LNCAP (cell line): ENCODE measurements at regions not wholly inside any gene's neighbourhood (a gene's known extent, or its start where the extent isn't known, plus 50 kb on each side); places are given as distances from the start of the nearest gene placed in this dataset.

Source experiments
- TF ChIP-seq, protein P1 (sequence below): fragments of 450-650 bp; IDR thresholded peaks from 2 replicates; pipeline ENCODE4 v1.5.1; 2017; ENCODE audit warnings: mild to moderate bottlenecking

DNA sequence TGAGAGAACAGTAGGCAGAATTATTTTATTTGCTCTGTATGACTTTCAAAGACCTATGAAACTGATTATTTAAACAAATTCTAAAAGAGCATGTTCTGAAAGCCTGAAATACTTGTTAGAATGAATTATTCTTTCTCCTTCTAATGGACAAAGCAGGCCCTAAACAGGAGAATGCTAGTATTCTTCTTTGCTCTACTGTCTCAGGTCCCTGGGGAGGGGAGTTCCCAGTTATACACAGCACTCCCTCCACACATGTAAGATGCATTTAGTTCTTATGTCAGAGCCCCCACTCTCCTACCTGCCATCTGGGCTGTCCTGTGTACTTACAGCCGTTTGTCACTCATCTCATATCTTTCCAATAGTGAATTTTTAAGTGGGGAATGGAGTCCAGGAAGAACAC, 633.5 kb upstream of the ANKRD30A start:
- TF ChIP-seq, protein P1, sequence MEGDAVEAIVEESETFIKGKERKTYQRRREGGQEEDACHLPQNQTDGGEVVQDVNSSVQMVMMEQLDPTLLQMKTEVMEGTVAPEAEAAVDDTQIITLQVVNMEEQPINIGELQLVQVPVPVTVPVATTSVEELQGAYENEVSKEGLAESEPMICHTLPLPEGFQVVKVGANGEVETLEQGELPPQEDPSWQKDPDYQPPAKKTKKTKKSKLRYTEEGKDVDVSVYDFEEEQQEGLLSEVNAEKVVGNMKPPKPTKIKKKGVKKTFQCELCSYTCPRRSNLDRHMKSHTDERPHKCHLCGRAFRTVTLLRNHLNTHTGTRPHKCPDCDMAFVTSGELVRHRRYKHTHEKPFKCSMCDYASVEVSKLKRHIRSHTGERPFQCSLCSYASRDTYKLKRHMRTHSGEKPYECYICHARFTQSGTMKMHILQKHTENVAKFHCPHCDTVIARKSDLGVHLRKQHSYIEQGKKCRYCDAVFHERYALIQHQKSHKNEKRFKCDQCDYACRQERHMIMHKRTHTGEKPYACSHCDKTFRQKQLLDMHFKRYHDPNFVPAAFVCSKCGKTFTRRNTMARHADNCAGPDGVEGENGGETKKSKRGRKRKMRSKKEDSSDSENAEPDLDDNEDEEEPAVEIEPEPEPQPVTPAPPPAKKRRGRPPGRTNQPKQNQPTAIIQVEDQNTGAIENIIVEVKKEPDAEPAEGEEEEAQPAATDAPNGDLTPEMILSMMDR, result no peak

DNA sequence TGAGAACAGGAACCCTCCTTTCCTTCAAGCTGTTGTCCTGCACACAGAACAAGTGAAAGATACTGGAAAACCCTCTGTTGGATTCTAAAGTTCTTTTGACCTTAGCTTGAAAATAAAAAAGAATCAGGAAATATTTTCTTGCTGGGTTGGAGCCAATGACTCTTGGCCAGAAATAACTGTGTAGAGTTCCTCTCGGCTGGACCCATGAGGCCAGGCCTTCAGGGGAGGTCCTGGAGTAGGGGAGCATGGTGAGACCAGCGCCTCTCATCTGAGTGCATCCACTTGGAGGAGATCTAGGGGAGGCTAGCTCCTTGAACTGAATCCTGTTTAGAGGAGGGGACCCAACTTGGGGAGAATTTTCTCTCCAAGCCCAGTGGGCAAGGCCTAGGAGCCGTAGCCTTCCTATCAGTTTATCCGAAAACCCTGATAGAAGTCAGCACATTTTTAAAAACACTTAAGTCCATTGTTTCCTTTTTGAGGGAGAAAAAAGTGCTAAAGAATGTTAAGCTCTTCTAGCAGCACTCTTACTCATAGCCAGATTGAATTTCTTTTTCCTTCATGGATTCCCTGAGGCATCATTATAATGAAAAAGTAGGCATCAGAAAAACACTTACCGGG, 635.7 kb upstream of the ANKRD30A start:
- TF ChIP-seq, protein P1, result no peak

DNA sequence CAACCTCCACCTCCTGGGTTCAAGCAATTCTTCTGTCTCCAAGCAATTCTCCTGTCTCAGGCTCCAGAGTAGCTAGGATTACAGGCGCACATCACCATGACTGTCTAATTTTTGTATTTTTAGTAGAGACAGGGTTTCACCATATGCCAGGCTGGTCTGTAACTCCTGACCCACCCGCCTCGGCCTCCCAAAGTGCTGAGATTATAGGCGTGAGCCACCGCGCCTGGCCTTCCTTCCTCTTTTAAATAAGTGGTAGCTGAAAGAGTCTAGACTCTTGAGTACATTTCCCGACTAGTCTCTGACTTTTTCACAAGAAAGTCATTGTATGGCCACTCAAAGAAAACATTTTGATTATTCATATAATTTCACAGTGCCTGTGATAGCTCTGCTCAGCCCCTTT, 636.2 kb upstream of the ANKRD30A start:
- TF ChIP-seq, protein P1, result no peak

DNA sequence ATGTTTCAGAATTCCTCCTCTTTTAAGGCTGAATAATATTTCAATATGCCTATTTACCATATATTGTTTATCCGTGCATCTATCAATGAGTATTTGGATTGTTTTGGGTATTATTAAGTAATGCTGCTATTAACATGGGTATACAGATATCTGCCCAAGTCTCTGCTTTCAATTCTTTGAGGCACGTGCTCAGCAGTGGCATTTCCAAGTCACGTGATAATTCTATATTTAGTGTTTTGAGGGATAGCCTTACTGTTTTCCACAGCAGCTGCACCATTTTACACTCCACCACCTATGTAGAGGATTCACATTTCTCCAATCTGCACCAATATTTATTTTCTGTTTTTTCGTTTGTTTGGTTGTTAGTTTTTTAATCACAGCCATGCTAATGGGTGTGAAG, 636.8 kb upstream of the ANKRD30A start:
- TF ChIP-seq, protein P1, result no peak

DNA sequence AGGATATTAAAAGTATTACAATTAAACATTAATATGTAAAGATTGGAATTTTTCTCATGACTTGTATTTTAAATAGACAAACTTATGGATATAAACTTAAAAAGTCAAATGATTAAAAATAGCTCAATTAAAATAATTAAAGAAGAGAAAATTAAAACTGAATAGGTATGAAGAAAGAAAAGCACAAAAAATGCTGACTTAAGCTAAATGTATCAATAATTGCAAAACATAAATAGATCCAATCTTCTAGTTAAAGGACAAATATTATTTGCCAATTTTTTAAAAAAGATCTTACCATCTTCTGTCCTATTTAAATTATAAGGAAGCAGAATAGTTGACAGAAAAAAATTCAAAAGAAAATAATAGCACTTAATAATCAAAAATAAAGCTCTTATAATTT, 646.3 kb upstream of the ANKRD30A start:
- TF ChIP-seq, protein P1, result no peak

DNA sequence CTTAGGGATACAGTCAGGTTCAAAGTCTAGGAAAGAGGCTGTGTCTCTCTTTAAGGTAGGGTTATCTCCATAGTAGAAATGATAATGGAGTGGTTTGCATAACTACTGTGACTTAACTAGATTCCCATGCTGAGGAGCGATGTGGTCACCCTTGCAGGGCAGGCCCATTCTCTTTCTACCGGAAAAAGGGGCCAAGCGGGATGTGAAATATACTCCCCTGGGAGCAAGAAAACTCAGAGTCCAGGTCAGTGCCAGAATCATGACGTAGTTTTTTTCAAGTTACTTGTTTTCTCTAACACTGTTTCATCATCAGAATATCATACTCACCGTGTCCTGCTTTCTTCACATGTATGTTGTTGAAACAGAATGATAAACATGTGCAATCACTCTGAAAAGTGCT, 649.0 kb upstream of the ANKRD30A start:
- TF ChIP-seq, protein P1, result no peak

DNA sequence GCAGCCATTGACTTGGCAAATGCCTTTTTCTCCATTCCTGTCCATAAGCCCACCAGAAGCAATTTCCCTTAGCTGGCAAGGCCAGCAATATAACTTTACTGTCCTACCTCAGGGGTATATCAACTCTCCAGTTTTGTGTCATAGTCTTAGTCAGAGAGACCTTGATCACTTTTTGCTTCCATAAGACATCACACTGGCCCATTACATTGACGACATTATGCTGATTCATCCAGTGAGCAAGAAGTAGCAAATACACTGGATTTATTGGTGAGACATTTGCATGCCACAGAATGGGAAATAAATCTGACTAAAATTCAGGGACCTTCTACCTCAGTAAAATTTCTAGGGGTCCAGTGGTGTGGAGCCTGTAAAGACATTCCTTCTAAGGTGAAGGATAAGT, 649.7 kb upstream of the ANKRD30A start:
- TF ChIP-seq, protein P1, result no peak

DNA sequence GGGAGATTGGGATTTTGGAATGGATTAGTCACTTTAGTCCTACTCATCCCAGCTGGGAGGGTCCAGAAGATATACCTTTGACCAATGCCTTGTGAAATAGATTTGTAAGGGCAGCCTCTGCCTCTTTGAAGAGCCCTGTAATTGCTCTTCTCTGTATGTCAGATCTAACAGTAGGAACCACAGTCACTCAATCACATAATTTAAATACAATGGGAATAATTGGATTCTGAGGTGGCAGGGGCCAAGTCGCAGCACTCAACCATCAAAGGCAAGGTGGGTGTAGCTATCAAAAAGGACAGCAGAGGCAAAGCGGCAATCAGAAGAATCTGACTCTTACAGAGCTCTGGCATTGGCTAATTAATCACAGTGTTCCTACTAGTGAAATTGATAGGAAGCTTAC, 650.9 kb upstream of the ANKRD30A start:
- TF ChIP-seq, protein P1, result no peak
